Esophagus squamous epithelium (tissue), 5 donors: ENCODE measurements at regions not wholly inside any gene's neighbourhood (a gene's known extent, or its start where the extent isn't known, plus 50 kb on each side); places are given as distances from the start of the nearest gene placed in this dataset.

ENCODE experiments used
- DNase-seq: peaks from one replicate; lab custom pipeline; 2025; lab: John Stamatoyannopoulos, UW
- H3K27ac ChIP-seq, 4 donors: fragments of 200-600 bp; sonication (generic); one replicate each; pipeline ENCODE4 v1.5.1; 2016 to 2019; ENCODE audit warnings: mild to moderate bottlenecking in 1 of 4
- H3K27me3 ChIP-seq, 4 donors: fragments of 200-600 bp; sonication (generic); 1 replicate in 3 of 4; 2 replicates in 1 of 4; pipeline versions ENCODE4 v1.5.1 to v1.6.0; 2017 to 2021; ENCODE audit warnings: antibody characterized with exemption in 1 of 4
- H3K36me3 ChIP-seq, 3 donors: fragments of 200-600 bp; sonication (generic); one replicate each; pipeline ENCODE4 v1.5.1; 2016 to 2019
- H3K4me1 ChIP-seq, 3 donors: fragments of 200-600 bp; sonication (generic); one replicate each; pipeline ENCODE4 v1.5.1; 2017 to 2019
- H3K4me3 ChIP-seq, 4 donors: fragments of 200-600 bp; sonication (generic); 1 replicate in 3 of 4; 2 replicates in 1 of 4; pipeline ENCODE4 v1.5.1; 2016 to 2019; ENCODE audit warnings: mild to moderate bottlenecking in 2 of 4, moderate library complexity in 1 of 4
- H3K9me3 ChIP-seq, 3 donors: fragments of 200-600 bp; sonication (generic); one replicate each; pipeline ENCODE4 v1.5.1; 2016 to 2019
- CTCF ChIP-seq, 6 experiments: fragments of 450-650 bp in 4 of 6; fragments of 200-600 bp in 2 of 6; sonication (generic) in 2 of 6; IDR thresholded peaks; one replicate each; pipeline ENCODE4 v1.5.1; 2016 to 2019; ENCODE audit warnings: antibody characterized with exemption in 6 of 6, mild to moderate bottlenecking in 4 of 6, moderate library complexity in 4 of 6
- POLR2A ChIP-seq, 4 donors: fragments of 450-650 bp; IDR thresholded peaks; one replicate each; pipeline ENCODE4 v1.6.1; 2017; ENCODE audit warnings: antibody characterized with exemption in 4 of 4, mild to moderate bottlenecking in 4 of 4, moderate library complexity in 3 of 4
- WGBS, 2 donors: methylation state at CpG; one replicate each; pipeline ENCODE4 v1.1.5; 2018; 5-methylcytosine and 5-hydroxymethylcytosine counted together
- intact Hi-C: fragments of 100-400 bp; cut with DNase I; formaldehyde crosslinking; loops from one replicate; pipeline ENCODE4 v1.15.0; 2022
- donor health status: DM: yes; HTN: yes; CAD: no.

- Histone ChIP-seq H3K4me3 (no peak overlapping the region), H3K4me1 (no peaks in the 10 kb centered on the region), H3K36me3 (peaks cover 0 to 36% (median 0%) of the 10 kb centered on the region in 3 donors), H3K9me3 (no peaks in the 10 kb centered on the region), H3K27ac (no peak overlapping the region), H3K27me3 (no peaks in the 10 kb centered on the region)
- WGBS, 2 donors = 93 to 100% methylated on average over 6 to 7 of the region's 7 CpGs
- no peak for DNase-seq
- intact Hi-C loops = no loop called here
- TF ChIP-seq CTCF (IDR thresholded peaks at IDR 0.05) (no peak), POLR2A (IDR thresholded peaks at IDR 0.05) (no peak)
Observed at GRCh38 chr3:124632566-124633140, 97.6 kb upstream of the UMPS start.

GRCh38 chr3:124633524-124633923 lies 96.7 kb upstream of the UMPS start:
- Histone ChIP-seq H3K9me3 (no peaks in the 10 kb centered on the region), H3K4me1 (no peaks in the 10 kb centered on the region), H3K27ac (no peak overlapping the region), H3K36me3 (peaks cover 0 to 39% (median 0%) of the 10 kb centered on the region in 3 donors), H3K4me3 (no peak overlapping the region), H3K27me3 (no peaks in the 10 kb centered on the region)
- WGBS, 2 donors = 75 to 96% methylated on average over 3 of the region's 3 CpGs
- TF ChIP-seq POLR2A (IDR thresholded peaks at IDR 0.05) = no peak
- no peak for TF ChIP-seq CTCF (IDR thresholded peaks at IDR 0.05)
- DNase-seq = no peak
- intact Hi-C loops = no loop called here

- H3K27me3 ChIP-seq = no peaks in the 10 kb centered on the region
- H3K36me3 ChIP-seq = peaks cover 0 to 39% (median 0%) of the 10 kb centered on the region in 3 donors
- intact Hi-C loops = no loop called here
- H3K27ac ChIP-seq = no peak overlapping the region
- no peaks in the 10 kb centered on the region for H3K9me3 ChIP-seq
- WGBS, 2 donors = 84 to 85% methylated on average over 14 to 15 of the region's 15 CpGs
- TF ChIP-seq POLR2A (IDR thresholded peaks at IDR 0.05) (no peak), CTCF (IDR thresholded peaks at IDR 0.05) (no peak)
- H3K4me1 ChIP-seq = no peaks in the 10 kb centered on the region
- no peak for DNase-seq
- H3K4me3 ChIP-seq = no peak overlapping the region
Observed at GRCh38 chr3:124634210-124635168, 95.8 kb upstream of the UMPS start.

- H3K4me3 ChIP-seq = no peak overlapping the region
- H3K27me3 ChIP-seq = no peaks in the 10 kb centered on the region
- peaks cover 0 to 39% (median 0%) of the 10 kb centered on the region in 3 donors for H3K36me3 ChIP-seq
- TF ChIP-seq CTCF (IDR thresholded peaks at IDR 0.05) (no peak), POLR2A (IDR thresholded peaks at IDR 0.05) (no peak)
- no peak overlapping the region for H3K27ac ChIP-seq
- no peaks in the 10 kb centered on the region for H3K9me3 ChIP-seq
- H3K4me1 ChIP-seq = no peaks in the 10 kb centered on the region
- DNase-seq = no peak
- intact Hi-C loops = no loop called here
- WGBS, 2 donors = 92 to 100% methylated on average over 1 of the region's 1 CpG
Observed at GRCh38 chr3:124635169-124635539, 95.1 kb upstream of the UMPS start.
